ENCODE measurements at regions not wholly inside any gene's neighbourhood (a gene's known extent, or its start where the extent isn't known, plus 50 kb on each side); places are given as distances from the start of the nearest gene placed in this dataset.
A peak's percentile ranks its signal among the peaks of the same experiment; 100 is the strongest.

GRCh38 chr13:103805771-103806170 lies 739.6 kb upstream of the SLC10A2 start:
- Mint-ChIP-seq H3K36me3 (no peaks in the 10 kb centered on the region), H3K4me1 (no peaks in the 10 kb centered on the region), H3K9me3 (peaks cover 1 to 7% of the 10 kb centered on the region in 2 donors), H3K27me3 (no peaks in the 10 kb centered on the region), H3K27ac (no peak overlapping the region), H3K4me3 (no peak overlapping the region)
- DNase-seq (no peak), ATAC-seq (replicated peaks) (no peak)

DNA sequence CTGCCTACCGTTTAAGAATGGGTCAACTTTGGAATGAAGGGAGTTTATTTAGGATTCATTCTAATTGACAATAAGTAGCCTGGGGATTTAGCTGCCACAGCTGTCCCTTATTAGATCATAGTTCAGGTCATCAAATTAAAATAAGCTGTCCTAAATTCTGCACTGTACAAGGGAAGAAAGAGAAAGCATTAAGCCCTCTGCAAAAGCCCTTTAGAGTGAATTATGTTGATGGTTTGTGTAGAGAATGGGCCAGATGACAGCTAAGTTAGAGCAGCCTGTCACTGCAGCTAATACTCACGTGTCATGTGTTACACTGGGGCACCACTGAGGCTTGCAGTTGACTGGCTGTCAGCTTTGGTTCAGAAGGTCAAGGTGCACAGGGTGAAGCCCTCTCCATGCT lies 737.1 kb upstream of the SLC10A2 start:
- ATAC-seq (replicated peaks) (no peak), DNase-seq (no peak)
- H3K4me3 Mint-ChIP-seq = no peak overlapping the region
- no peaks in the 10 kb centered on the region for H3K36me3 Mint-ChIP-seq
- no peaks in the 10 kb centered on the region for H3K4me1 Mint-ChIP-seq
- no peak overlapping the region for H3K27ac Mint-ChIP-seq
- H3K9me3 Mint-ChIP-seq = peaks cover under 1 to 7% of the 10 kb centered on the region in 2 donors
- no peaks in the 10 kb centered on the region for H3K27me3 Mint-ChIP-seq

DNA sequence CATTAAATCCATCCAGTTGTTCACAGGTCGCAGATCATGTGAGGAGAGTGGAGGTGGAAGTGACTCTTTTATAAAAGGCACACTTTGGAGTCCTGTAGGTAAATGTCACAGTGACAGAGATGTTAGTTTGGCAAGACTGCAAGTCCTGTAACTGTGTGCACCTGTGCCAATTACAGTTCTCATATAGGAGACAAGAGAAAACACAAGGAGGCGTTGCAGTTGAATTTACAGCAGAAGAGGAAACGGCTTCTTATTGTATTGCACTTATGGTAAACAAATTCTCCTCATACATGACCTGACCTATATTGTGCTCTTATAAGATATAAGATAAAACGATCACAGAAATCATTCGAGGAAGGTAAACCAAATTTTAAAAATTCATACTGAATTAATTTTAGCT lies 732.8 kb upstream of the SLC10A2 start:
- Mint-ChIP-seq H3K27ac (no peak overlapping the region), H3K4me1 (no peaks in the 10 kb centered on the region), H3K27me3 (no peaks in the 10 kb centered on the region), H3K36me3 (no peaks in the 10 kb centered on the region), H3K9me3 (no peaks in the 10 kb centered on the region), H3K4me3 (no peak overlapping the region)
- ATAC-seq (replicated peaks) (no peak), DNase-seq (no peak)

GRCh38 chr13:103795892-103796478 lies 729.8 kb upstream of the SLC10A2 start:
- Mint-ChIP-seq H3K4me3 (no peak overlapping the region), H3K9me3 (peaks cover 2 to 3% of the 10 kb centered on the region in 2 donors), H3K36me3 (no peaks in the 10 kb centered on the region), H3K4me1 (no peaks in the 10 kb centered on the region), H3K27ac (no peak overlapping the region), H3K27me3 (no peaks in the 10 kb centered on the region)
- DNase-seq = no peak
- no peak for ATAC-seq (replicated peaks)

DNA sequence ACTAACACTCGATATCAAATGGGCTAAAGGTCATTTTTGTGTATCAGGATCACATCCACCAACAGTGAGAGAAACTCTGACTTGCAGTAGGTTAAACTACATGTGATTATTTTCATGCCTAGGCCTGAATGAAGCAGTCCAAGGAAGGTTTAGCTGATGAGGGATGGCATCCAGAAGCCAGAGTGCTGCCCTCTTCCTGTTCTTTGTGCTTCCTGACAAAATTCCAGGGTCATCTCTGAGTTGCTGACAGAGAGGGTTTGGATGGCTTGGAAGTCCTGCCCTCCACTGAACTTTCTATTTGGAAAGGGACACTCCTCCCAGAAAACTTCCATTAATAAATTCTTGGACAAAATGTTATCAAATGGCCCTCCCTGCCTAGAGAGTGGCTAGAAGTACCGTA lies 728.3 kb upstream of the SLC10A2 start:
- DNase-seq = no peak
- no peaks in the 10 kb centered on the region for H3K4me1 Mint-ChIP-seq
- ATAC-seq (replicated peaks) = no peak
- H3K4me3 Mint-ChIP-seq = no peak overlapping the region
- no peaks in the 10 kb centered on the region for H3K36me3 Mint-ChIP-seq
- H3K27me3 Mint-ChIP-seq = no peaks in the 10 kb centered on the region
- H3K27ac Mint-ChIP-seq = no peak overlapping the region
- peaks cover 2 to 3% of the 10 kb centered on the region in 2 donors for H3K9me3 Mint-ChIP-seq

- Mint-ChIP-seq H3K4me1 (no peaks in the 10 kb centered on the region), H3K27ac (no peak overlapping the region), H3K9me3 (peaks cover 3% of the 10 kb centered on the region in 2 donors), H3K27me3 (no peaks in the 10 kb centered on the region), H3K36me3 (no peaks in the 10 kb centered on the region), H3K4me3 (no peak overlapping the region)
- no peak for DNase-seq
- no peak for ATAC-seq (replicated peaks)
Measured at GRCh38 chr13:103788061-103788652, 721.9 kb upstream of the SLC10A2 start.

DNA sequence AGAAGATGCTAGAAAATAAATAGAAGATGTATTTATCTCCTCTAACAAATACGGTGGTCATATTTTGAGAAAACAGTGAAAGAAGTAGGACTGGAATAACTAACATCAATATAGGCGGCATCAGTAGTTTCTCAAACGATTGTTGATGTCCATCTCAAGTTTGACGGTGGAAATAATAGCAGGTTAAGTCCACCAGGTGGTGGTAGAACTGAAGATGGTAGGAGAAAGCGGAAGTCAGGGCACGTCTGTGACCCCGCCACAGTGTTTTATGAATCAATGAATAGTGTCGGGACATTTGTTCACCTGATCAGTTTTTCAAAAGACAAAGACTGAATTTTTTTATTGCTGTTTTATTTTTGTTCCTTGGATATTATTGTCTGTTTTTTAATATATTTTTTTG lies 706.4 kb upstream of the SLC10A2 start:
- Mint-ChIP-seq H3K27me3 (no peaks in the 10 kb centered on the region), H3K27ac (no peak overlapping the region), H3K4me1 (no peaks in the 10 kb centered on the region), H3K36me3 (no peaks in the 10 kb centered on the region), H3K9me3 (peaks cover 11 to 14% of the 10 kb centered on the region in 2 donors), H3K4me3 (no peak overlapping the region)
- no peak for DNase-seq
- no peak for ATAC-seq (replicated peaks)

- DNase-seq = no peak
- H3K36me3 Mint-ChIP-seq = no peaks in the 10 kb centered on the region
- ATAC-seq (replicated peaks) = no peak
- no peak overlapping the region for H3K27ac Mint-ChIP-seq
- no peaks in the 10 kb centered on the region for H3K27me3 Mint-ChIP-seq
- H3K4me1 Mint-ChIP-seq = no peaks in the 10 kb centered on the region
- H3K9me3 Mint-ChIP-seq = no peaks in the 10 kb centered on the region
- no peak overlapping the region for H3K4me3 Mint-ChIP-seq
Measured at GRCh38 chr13:103762523-103762922, 696.3 kb upstream of the SLC10A2 start.

- Mint-ChIP-seq H3K36me3 (no peaks in the 10 kb centered on the region), H3K27ac (no peak overlapping the region), H3K4me1 (peaks cover 0 to 2% of the 10 kb centered on the region in 2 donors), H3K9me3 (no peaks in the 10 kb centered on the region), H3K4me3 (no peak overlapping the region), H3K27me3 (no peaks in the 10 kb centered on the region)
- no peak for ATAC-seq (replicated peaks)
- no peak for DNase-seq
Measured at GRCh38 chr13:103759361-103759760, 693.1 kb upstream of the SLC10A2 start.

- H3K36me3 Mint-ChIP-seq = no peaks in the 10 kb centered on the region
- H3K4me3 Mint-ChIP-seq = no peak overlapping the region
- peaks cover 0 to 2% of the 10 kb centered on the region in 2 donors for H3K4me1 Mint-ChIP-seq
- no peak for DNase-seq
- H3K27me3 Mint-ChIP-seq = no peaks in the 10 kb centered on the region
- H3K27ac Mint-ChIP-seq = no peak overlapping the region
- ATAC-seq (replicated peaks) = no peak
- H3K9me3 Mint-ChIP-seq = no peaks in the 10 kb centered on the region
Measured at GRCh38 chr13:103758222-103758621, 692.0 kb upstream of the SLC10A2 start.

DNA sequence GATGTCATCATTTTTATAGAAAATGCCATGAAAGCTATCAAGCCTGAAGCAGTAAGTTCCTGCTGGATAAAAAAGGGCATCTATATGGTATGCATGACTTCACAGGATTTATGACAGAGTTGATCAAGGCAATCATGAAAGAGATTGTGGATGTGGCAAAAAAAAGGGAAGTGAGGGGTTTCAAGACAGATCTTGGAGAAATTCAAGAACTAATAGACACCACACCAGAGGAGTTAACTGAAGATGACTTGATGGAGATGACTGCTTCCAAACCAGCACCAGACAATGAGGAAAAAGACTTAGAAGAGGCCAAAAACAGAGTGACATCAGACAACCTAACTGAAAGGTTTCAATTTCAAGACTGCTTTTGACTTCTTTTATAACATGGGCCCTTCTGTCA lies 691.1 kb upstream of the SLC10A2 start:
- Mint-ChIP-seq H3K27me3 (no peaks in the 10 kb centered on the region), H3K4me3 (no peak overlapping the region), H3K27ac (no peak overlapping the region), H3K36me3 (no peaks in the 10 kb centered on the region), H3K9me3 (no peaks in the 10 kb centered on the region), H3K4me1 (peaks cover 0 to 2% of the 10 kb centered on the region in 2 donors)
- ATAC-seq (replicated peaks) (peak; percentile 47 to 57), DNase-seq (no peak)

DNA sequence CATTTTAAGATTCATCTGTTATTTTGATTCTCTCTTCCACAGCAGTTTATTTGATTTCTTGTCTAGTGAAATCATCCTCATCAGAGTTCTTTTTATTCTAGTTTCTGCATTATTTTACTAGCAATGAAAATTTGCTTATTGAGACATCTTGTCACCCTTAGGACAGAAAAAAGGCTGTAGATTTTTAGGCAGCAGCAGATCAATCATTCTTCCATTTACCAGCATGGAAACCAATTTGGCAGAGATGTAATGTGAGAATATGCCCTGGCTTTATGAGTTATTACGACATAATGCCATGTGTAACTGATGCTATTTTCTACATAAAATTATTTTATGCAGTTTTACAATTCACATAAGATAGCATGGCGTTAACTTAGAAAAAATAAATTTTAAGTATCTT lies 688.6 kb upstream of the SLC10A2 start:
- Mint-ChIP-seq H3K36me3 (no peaks in the 10 kb centered on the region), H3K4me1 (peaks cover 0 to 2% of the 10 kb centered on the region in 2 donors), H3K27ac (no peak overlapping the region), H3K27me3 (no peaks in the 10 kb centered on the region), H3K4me3 (no peak overlapping the region), H3K9me3 (no peaks in the 10 kb centered on the region)
- DNase-seq (no peak), ATAC-seq (replicated peaks) (no peak)

- Mint-ChIP-seq H3K27me3 (no peaks in the 10 kb centered on the region), H3K9me3 (no peaks in the 10 kb centered on the region), H3K27ac (no peak overlapping the region), H3K4me3 (no peak overlapping the region), H3K4me1 (no peaks in the 10 kb centered on the region), H3K36me3 (no peaks in the 10 kb centered on the region)
- peak in 1 of 2 donors; percentile 21 for ATAC-seq (replicated peaks)
- DNase-seq = no peak
Measured at GRCh38 chr13:103734837-103735236, 668.6 kb upstream of the SLC10A2 start.

GRCh38 chr13:103731959-103732358 lies 665.7 kb upstream of the SLC10A2 start:
- Mint-ChIP-seq H3K4me1 (no peaks in the 10 kb centered on the region), H3K4me3 (no peak overlapping the region), H3K9me3 (no peaks in the 10 kb centered on the region), H3K36me3 (no peaks in the 10 kb centered on the region), H3K27ac (no peak overlapping the region), H3K27me3 (no peaks in the 10 kb centered on the region)
- DNase-seq (no peak), ATAC-seq (replicated peaks) (no peak)

GRCh38 chr13:103730407-103730806 lies 664.2 kb upstream of the SLC10A2 start:
- Mint-ChIP-seq H3K27me3 (no peaks in the 10 kb centered on the region), H3K36me3 (no peaks in the 10 kb centered on the region), H3K9me3 (no peaks in the 10 kb centered on the region), H3K4me3 (no peak overlapping the region), H3K27ac (no peak overlapping the region), H3K4me1 (no peaks in the 10 kb centered on the region)
- DNase-seq (no peak), ATAC-seq (replicated peaks) (no peak)
